WTC11 (cell line): ENCODE measurements at regions not wholly inside any gene's neighbourhood (a gene's known extent, or its start where the extent isn't known, plus 50 kb on each side); places are given as distances from the start of the nearest gene placed in this dataset.

Source experiments
- ATAC-seq: fragments of 200-7000 bp; cut with Tn5 transposase; 2 replicates; pipeline ENCODE4 v1.10.0; 2021; ENCODE audit warnings: mild to moderate bottlenecking, moderate library complexity
- CTCF ChIA-PET: fragments of 300-600 bp; sonication (Branson Sonifier 250); formaldehyde crosslinking; loops from one replicate; lab custom pipeline; 2021; ENCODE audit warnings: antibody characterized with exemption; lab: Charles Lee
- POLR2A ChIA-PET: fragments of 350-600 bp; sonication (Branson Sonifier 250); formaldehyde crosslinking; loops from one replicate; lab custom pipeline; 2021; ENCODE audit warnings: antibody characterized with exemption; lab: Charles Lee
- DNase-seq: peaks from one replicate; pipeline ENCODE4 v3.0.0; 2021; ENCODE audit warnings: low spot score
- H3K27ac Mint-ChIP-seq: 2 replicates; pipeline ENCODE4 v1.8.0; 2021; ENCODE audit warnings: mixed read lengths
- H3K27me3 Mint-ChIP-seq: 2 replicates; pipeline ENCODE4 v1.8.0; 2021; ENCODE audit warnings: low read depth, mild to moderate bottlenecking, moderate library complexity, mixed read lengths
- H3K36me3 Mint-ChIP-seq: 2 replicates; pipeline ENCODE4 v1.8.0; 2021; ENCODE audit warnings: mixed read lengths
- H3K4me1 Mint-ChIP-seq: 2 replicates; pipeline ENCODE4 v1.8.0; 2022; ENCODE audit warnings: mixed read lengths
- H3K4me3 Mint-ChIP-seq: 2 replicates; pipeline ENCODE4 v1.8.0; 2021; ENCODE audit warnings: mild to moderate bottlenecking, moderate library complexity, mixed read lengths
- H3K9me3 Mint-ChIP-seq: 2 replicates; pipeline ENCODE4 v1.8.0; 2021; ENCODE audit warnings: mixed read lengths
- AFF4 ChIP-seq: sonication (generic); formaldehyde crosslinking; IDR thresholded peaks from 2 replicates; pipeline ENCODE4 v1.8.1; 2023; ENCODE audit warnings: mild to moderate bottlenecking, missing genetic modification reagents, borderline replicate concordance
- ATF1 ChIP-seq: sonication (generic); formaldehyde crosslinking; IDR thresholded peaks from 2 replicates; pipeline ENCODE4 v1.8.1; 2023; ENCODE audit warnings: mild to moderate bottlenecking, moderate library complexity, missing genetic modification reagents
- CREB1 ChIP-seq: sonication (generic); formaldehyde crosslinking; IDR thresholded peaks from 2 replicates; pipeline ENCODE4 v1.8.0; 2023; ENCODE audit warnings: mild to moderate bottlenecking, missing genetic modification reagents
- CREM ChIP-seq: sonication (generic); formaldehyde crosslinking; IDR thresholded peaks from 2 replicates; pipeline ENCODE4 v1.8.1; 2022; ENCODE audit warnings: mild to moderate bottlenecking, missing genetic modification reagents, moderate library complexity
- ETV6 ChIP-seq: sonication (generic); formaldehyde crosslinking; IDR thresholded peaks from 2 replicates; pipeline ENCODE4 v1.8.1; 2022; ENCODE audit warnings: mild to moderate bottlenecking, missing genetic modification reagents
- NFATC4 ChIP-seq: fragments of 250-450 bp; sonication (Bioruptor Pico); IDR thresholded peaks from 2 replicates; pipeline ENCODE4 v1.9.0; 2021; ENCODE audit warnings: mild to moderate bottlenecking
- NFE2L1 ChIP-seq: sonication (generic); formaldehyde crosslinking; IDR thresholded peaks from 2 replicates; pipeline ENCODE4 v1.8.1; 2023; ENCODE audit warnings: missing genetic modification reagents
- NR2C2 ChIP-seq: sonication (generic); formaldehyde crosslinking; IDR thresholded peaks from 2 replicates; pipeline ENCODE4 v1.8.0; 2022; ENCODE audit warnings: mild to moderate bottlenecking, missing genetic modification reagents
- SMAD4 ChIP-seq: sonication (generic); formaldehyde crosslinking; IDR thresholded peaks from 2 replicates; pipeline ENCODE4 v1.8.0; 2022; ENCODE audit warnings: mild to moderate bottlenecking, missing genetic modification reagents
- TEAD1 ChIP-seq: sonication (generic); formaldehyde crosslinking; IDR thresholded peaks from 2 replicates; pipeline ENCODE4 v1.8.0; 2022; ENCODE audit warnings: mild to moderate bottlenecking, missing genetic modification reagents
- TEAD4 ChIP-seq: sonication (generic); formaldehyde crosslinking; IDR thresholded peaks from 2 replicates; pipeline ENCODE4 v1.8.0; 2022; ENCODE audit warnings: mild to moderate bottlenecking, missing genetic modification reagents
- TF ChIP-seq, protein P1 (sequence below): fragments of 250-450 bp; sonication (Bioruptor Pico); IDR thresholded peaks from 2 replicates; pipeline ENCODE4 v2.1.2; 2022; ENCODE audit warnings: mild to moderate bottlenecking, moderate library complexity
- TF ChIP-seq, protein P2 (sequence below): sonication (generic); formaldehyde crosslinking; IDR thresholded peaks from 2 replicates; pipeline ENCODE4 v1.8.1; 2022; ENCODE audit warnings: low read depth, mild to moderate bottlenecking, moderate library complexity, missing genetic modification reagents, borderline replicate concordance
- TF ChIP-seq, protein P3 (sequence below): fragments of 200-600 bp; IDR thresholded peaks from 2 replicates; pipeline ENCODE4 v1.8.0; 2022; ENCODE audit warnings: antibody characterized with exemption
- TF ChIP-seq, protein P4 (sequence below): sonication (generic); formaldehyde crosslinking; conservative IDR thresholded peaks from 2 replicates; pipeline ENCODE4 v1.8.1; 2023; ENCODE audit warnings: mild to moderate bottlenecking, low read depth, missing genetic modification reagents, moderate library complexity
- TF ChIP-seq, protein P5 (sequence below): sonication (generic); formaldehyde crosslinking; IDR thresholded peaks from 2 replicates; pipeline ENCODE4 v1.8.0; 2022; ENCODE audit warnings: mild to moderate bottlenecking, missing genetic modification reagents

- TF ChIP-seq, protein P1, sequence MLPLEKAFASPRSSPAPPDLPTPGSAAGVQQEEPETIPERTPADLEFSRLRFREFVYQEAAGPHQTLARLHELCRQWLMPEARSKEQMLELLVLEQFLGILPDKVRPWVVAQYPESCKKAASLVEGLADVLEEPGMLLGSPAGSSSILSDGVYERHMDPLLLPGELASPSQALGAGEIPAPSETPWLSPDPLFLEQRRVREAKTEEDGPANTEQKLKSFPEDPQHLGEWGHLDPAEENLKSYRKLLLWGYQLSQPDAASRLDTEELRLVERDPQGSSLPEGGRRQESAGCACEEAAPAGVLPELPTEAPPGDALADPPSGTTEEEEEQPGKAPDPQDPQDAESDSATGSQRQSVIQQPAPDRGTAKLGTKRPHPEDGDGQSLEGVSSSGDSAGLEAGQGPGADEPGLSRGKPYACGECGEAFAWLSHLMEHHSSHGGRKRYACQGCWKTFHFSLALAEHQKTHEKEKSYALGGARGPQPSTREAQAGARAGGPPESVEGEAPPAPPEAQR: no peak
- TF ChIP-seq NFATC4 (CRISPR knock-in tag): no peak
- TF ChIP-seq, protein P2, sequence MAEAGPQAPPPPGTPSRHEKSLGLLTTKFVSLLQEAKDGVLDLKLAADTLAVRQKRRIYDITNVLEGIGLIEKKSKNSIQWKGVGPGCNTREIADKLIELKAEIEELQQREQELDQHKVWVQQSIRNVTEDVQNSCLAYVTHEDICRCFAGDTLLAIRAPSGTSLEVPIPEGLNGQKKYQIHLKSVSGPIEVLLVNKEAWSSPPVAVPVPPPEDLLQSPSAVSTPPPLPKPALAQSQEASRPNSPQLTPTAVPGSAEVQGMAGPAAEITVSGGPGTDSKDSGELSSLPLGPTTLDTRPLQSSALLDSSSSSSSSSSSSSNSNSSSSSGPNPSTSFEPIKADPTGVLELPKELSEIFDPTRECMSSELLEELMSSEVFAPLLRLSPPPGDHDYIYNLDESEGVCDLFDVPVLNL (CRISPR knock-in tag): no peak
- TF ChIP-seq, protein P3, sequence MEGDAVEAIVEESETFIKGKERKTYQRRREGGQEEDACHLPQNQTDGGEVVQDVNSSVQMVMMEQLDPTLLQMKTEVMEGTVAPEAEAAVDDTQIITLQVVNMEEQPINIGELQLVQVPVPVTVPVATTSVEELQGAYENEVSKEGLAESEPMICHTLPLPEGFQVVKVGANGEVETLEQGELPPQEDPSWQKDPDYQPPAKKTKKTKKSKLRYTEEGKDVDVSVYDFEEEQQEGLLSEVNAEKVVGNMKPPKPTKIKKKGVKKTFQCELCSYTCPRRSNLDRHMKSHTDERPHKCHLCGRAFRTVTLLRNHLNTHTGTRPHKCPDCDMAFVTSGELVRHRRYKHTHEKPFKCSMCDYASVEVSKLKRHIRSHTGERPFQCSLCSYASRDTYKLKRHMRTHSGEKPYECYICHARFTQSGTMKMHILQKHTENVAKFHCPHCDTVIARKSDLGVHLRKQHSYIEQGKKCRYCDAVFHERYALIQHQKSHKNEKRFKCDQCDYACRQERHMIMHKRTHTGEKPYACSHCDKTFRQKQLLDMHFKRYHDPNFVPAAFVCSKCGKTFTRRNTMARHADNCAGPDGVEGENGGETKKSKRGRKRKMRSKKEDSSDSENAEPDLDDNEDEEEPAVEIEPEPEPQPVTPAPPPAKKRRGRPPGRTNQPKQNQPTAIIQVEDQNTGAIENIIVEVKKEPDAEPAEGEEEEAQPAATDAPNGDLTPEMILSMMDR: no peak
These were observed 361.0 kb downstream of the SHQ1 start (continued) for GRCh38 chr3:72487078-72487765.

DNA sequence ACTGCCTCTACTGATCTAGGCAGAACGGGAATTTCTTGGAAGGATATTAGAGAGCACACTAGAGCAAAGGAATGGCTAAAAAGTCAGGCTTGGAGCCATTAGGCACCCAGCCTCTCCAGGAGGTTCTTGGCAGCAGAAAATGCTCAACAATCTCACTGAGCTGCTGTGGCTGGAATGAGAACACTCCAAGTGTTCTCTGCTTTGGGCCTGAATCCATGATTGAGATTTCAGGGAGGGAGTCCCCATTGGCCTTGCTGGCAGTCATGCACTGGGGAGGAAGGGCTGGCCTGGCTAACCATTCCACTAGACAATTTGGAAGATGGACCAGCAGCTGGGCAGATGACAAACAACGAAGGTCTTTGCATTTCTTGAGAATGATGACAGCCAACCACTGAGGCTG is 362.6 kb downstream of the SHQ1 start:
- Mint-ChIP-seq H3K36me3 (no peaks in the 10 kb centered on the region), H3K9me3 (peaks cover 4% of the 10 kb centered on the region; the same call in 1 of the 2 replicates), H3K4me1 (peaks cover 39% of the 10 kb centered on the region), H3K4me3 (no peak overlapping the region), H3K27ac (no peak overlapping the region; the same call in 1 of the 2 replicates), H3K27me3 (peaks cover 8% of the 10 kb centered on the region)
- DNase-seq (no peak), ATAC-seq (no peak)
- ChIA-PET POLR2A (no interaction called here), CTCF (no interaction called here)
- TF ChIP-seq ATF1 (CRISPR knock-in tag): no peak
- TF ChIP-seq TEAD1 (CRISPR knock-in tag): no peak
- TF ChIP-seq, protein P2 (CRISPR knock-in tag): no peak
- TF ChIP-seq CREB1 (CRISPR knock-in tag): no peak
- TF ChIP-seq, protein P4, sequence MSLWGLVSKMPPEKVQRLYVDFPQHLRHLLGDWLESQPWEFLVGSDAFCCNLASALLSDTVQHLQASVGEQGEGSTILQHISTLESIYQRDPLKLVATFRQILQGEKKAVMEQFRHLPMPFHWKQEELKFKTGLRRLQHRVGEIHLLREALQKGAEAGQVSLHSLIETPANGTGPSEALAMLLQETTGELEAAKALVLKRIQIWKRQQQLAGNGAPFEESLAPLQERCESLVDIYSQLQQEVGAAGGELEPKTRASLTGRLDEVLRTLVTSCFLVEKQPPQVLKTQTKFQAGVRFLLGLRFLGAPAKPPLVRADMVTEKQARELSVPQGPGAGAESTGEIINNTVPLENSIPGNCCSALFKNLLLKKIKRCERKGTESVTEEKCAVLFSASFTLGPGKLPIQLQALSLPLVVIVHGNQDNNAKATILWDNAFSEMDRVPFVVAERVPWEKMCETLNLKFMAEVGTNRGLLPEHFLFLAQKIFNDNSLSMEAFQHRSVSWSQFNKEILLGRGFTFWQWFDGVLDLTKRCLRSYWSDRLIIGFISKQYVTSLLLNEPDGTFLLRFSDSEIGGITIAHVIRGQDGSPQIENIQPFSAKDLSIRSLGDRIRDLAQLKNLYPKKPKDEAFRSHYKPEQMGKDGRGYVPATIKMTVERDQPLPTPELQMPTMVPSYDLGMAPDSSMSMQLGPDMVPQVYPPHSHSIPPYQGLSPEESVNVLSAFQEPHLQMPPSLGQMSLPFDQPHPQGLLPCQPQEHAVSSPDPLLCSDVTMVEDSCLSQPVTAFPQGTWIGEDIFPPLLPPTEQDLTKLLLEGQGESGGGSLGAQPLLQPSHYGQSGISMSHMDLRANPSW (CRISPR knock-in tag): no peak
- TF ChIP-seq, protein P1: no peak
- TF ChIP-seq NFE2L1: no peak
- no peak for TF ChIP-seq CREM
- TF ChIP-seq ETV6 (CRISPR knock-in tag): no peak
- TF ChIP-seq, protein P5, sequence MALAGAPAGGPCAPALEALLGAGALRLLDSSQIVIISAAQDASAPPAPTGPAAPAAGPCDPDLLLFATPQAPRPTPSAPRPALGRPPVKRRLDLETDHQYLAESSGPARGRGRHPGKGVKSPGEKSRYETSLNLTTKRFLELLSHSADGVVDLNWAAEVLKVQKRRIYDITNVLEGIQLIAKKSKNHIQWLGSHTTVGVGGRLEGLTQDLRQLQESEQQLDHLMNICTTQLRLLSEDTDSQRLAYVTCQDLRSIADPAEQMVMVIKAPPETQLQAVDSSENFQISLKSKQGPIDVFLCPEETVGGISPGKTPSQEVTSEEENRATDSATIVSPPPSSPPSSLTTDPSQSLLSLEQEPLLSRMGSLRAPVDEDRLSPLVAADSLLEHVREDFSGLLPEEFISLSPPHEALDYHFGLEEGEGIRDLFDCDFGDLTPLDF (CRISPR knock-in tag): no peak
- TF ChIP-seq SMAD4 (CRISPR knock-in tag): no peak
- TF ChIP-seq NR2C2 (CRISPR knock-in tag): no peak
- no peak for TF ChIP-seq TEAD4 (CRISPR knock-in tag)
- no peak for TF ChIP-seq AFF4 (CRISPR knock-in tag)
